GM12874 (cell line): ENCODE measurements at regions not wholly inside any gene's neighbourhood (a gene's known extent, or its start where the extent isn't known, plus 50 kb on each side); places are given as distances from the start of the nearest gene placed in this dataset.

ENCODE experiments used
- CTCF ChIP-seq: IDR thresholded peaks from 2 replicates; pipeline ENCODE4 v1.5.1; 2011; ENCODE audit warnings: low read depth, mild to moderate bottlenecking, control low read depth, low read length, moderate library complexity; ENCODE audit not compliant: insufficient read depth

GRCh38 chr3:6392123-6392522 lies 468.8 kb upstream of the GRM7 start:
- no peak for TF ChIP-seq CTCF

DNA sequence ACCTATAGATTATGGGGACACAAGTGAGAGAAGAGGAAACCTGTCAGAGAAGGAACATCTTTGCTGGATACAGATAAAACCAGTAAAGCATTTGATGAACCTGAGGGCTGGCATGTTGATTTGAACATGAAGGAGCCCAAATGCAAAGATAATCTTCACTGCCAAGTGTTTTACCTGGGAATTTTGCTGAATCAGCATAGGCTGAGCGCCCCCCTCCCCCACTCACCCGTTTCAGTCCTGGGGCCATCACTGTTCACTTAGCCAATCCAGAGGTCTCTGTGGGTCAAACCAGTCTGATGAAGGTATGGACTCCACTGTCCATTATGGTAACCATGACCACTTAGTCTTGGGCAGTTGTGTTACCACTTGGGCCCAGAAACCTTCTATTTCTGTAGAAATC lies 466.0 kb upstream of the GRM7 start:
- no peak for TF ChIP-seq CTCF

DNA sequence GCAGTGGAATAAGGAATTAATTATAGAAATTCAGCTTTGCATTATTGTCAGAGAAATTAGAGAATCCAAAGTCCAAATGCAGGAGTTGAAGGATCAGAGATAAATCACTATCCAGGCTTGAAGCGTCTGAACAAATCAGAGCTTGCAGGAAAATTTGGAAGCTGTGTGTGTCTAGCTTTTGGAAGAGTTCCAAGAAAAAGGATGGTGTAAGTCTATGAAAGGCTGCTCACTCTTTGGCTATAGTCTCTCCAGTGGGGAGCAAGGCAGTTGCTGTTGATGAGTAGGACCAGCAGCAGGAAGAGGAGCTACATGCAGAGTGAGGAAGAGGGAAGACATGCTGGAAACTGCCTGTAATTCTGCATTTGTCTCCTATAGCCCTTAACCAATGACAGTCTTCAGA lies 464.3 kb upstream of the GRM7 start:
- TF ChIP-seq CTCF = no peak

DNA sequence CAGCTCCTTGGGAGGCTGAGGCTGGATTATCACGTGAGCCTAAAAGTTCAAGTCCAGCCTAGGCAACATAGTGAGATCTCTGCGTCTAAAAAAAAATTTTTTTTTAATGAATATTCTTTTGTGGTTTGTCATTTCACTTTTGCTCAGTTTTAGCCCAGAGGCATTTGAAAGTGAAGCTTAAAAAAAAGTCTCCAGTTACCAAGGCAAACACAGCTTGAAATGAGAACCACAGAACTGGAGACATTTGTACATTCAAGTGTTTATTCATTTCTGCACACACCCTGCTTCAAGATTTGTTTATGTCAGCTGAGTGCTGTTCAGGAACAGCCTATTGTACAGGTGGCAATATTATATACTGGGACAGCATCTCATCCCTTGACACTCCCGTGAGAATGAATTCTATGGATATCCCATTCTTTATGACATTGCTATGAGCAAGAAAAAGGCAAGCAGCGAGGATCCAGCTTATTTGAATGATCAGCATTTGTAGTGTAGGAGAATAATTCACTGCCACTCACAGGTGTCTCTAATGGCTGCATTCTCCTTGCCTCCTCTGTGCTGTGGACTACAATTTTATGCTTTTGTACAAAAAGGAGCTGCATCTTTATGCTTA lies 444.8 kb upstream of the GRM7 start:
- TF ChIP-seq CTCF = no peak

DNA sequence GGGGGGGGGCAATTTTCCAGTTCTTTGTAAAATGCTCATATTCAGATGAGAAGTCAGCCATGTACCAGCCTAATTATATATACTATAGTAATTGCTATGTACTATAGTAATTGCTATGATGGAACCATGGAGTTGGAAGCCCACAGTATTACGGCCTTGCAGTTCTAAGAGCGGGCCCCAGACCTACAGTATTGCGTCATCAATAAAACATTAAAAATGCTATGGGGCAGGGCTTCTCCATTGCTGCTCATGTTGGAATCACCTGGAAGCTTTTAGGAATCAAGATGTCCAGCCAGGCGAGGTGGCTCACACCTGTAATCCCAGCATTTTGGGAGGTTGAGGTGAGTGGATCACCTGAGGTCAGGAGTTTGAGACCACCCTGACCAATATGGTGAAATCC lies 443.7 kb upstream of the GRM7 start:
- TF ChIP-seq CTCF = no peak

DNA sequence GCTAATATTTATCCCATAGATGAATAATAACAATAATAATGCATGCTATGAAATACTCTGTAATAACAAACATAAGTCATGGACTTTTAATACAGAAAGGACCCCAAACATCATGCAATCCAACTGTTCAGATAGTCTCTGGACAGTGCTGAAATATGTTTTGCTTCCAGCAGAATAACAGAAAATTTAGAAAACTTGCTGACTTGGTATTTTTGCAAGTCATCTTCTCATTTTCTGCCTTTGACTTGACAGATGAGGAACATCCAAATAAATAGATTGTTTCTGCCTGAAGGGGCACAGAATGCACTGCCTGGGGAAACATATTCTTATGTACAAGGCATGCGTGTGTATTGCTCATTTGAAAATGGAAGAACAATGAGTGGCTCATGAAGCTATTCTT lies 442.4 kb upstream of the GRM7 start:
- TF ChIP-seq CTCF = no peak

DNA sequence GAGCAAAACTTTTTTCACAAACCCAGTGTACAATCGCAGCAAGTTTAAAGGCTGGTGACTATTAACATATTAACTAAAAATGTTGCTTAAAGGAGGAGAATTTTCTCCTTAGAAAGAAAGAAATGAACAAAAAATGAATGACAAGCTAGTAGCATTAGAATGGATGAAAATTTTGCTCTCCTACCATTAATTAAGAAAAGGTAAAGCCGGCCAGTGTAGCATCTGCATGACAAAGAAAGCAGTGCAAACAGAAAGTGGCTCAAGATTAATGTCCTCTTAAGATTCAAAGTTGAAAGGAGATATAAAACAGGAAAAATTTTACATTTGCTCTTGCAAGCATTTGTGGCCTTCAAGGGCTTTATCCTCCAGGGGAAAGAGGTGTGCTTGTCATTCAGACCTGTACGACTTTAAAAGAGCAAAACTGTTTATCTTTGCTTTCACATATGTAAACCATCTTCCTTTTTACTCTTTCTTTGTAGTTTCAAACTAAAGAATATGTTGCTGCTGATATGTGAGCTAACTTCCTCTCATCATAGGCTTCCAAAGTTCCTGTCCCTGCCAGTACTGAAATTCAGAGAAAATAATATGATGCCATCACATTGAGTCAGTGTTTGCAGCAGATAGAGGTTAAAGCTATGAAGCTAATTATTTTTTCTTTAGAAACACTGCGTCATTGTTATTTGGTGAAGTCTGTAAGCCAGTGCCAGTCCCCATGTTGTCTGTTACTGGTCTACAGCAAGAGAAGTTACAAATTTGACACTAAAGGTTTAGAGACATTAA lies 439.1 kb upstream of the GRM7 start:
- no peak for TF ChIP-seq CTCF
